ENCODE measurements at regions not wholly inside any gene's neighbourhood (a gene's known extent, or its start where the extent isn't known, plus 50 kb on each side); places are given as distances from the start of the nearest gene placed in this dataset.

DNA sequence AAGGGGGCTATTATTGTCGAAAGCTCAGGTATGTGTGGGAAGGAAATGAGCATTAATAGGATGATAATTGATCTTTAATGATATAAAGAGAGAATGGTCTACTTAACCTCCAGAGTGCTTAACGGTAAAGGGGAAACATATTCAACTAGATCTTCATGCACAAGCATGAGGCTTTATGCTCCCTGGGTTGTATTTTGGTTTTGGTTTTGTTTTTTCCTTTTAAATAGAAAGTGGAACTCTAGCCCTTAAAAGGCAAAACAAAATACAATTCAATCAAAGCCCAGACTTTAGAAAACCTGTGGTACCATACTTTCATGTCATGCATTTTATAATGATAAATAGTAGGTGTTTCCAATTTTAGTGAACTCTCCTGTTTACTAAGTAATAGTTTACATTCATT is 622.7 kb downstream of the METTL15 start:
- TF ChIP-seq, protein P1, sequence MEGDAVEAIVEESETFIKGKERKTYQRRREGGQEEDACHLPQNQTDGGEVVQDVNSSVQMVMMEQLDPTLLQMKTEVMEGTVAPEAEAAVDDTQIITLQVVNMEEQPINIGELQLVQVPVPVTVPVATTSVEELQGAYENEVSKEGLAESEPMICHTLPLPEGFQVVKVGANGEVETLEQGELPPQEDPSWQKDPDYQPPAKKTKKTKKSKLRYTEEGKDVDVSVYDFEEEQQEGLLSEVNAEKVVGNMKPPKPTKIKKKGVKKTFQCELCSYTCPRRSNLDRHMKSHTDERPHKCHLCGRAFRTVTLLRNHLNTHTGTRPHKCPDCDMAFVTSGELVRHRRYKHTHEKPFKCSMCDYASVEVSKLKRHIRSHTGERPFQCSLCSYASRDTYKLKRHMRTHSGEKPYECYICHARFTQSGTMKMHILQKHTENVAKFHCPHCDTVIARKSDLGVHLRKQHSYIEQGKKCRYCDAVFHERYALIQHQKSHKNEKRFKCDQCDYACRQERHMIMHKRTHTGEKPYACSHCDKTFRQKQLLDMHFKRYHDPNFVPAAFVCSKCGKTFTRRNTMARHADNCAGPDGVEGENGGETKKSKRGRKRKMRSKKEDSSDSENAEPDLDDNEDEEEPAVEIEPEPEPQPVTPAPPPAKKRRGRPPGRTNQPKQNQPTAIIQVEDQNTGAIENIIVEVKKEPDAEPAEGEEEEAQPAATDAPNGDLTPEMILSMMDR (IDR thresholded peaks at IDR 0.05): no peak
- no peak for TF ChIP-seq POLR2A (IDR thresholded peaks at IDR 0.05)
